Fibroblast of lung (primary cell): ENCODE measurements at regions not wholly inside any gene's neighbourhood (a gene's known extent, or its start where the extent isn't known, plus 50 kb on each side); places are given as distances from the start of the nearest gene placed in this dataset.
"Not testable (repeated sequence)": the region's sequence is repeated elsewhere in the genome, so short reads cannot be mapped to it uniquely, and the experiment has no call there.

Experiments used
- DNase-seq, 2 donors: peaks; one replicate each; pipeline versions ENCODE4 v3.0.0 to v3.0.0-alpha.2; 2010; ENCODE audit warnings: low read depth in 2 of 2
- H2AFZ ChIP-seq: 2 replicates; pipeline ENCODE4 v1.5.1; 2012; ENCODE audit warnings: low read length, control low read depth, inconsistent platforms
- H3K27ac ChIP-seq: 2 replicates; pipeline ENCODE4 v1.5.1; 2011; ENCODE audit warnings: low read length, control low read depth; ENCODE audit not compliant: insufficient read depth
- H3K27me3 ChIP-seq: 2 replicates; pipeline ENCODE4 v1.5.1; 2011; ENCODE audit warnings: mild to moderate bottlenecking, low read length; ENCODE audit not compliant: control insufficient read depth, insufficient read depth
- H3K36me3 ChIP-seq: 2 replicates; pipeline ENCODE4 v1.5.1; 2011; ENCODE audit warnings: low read length; ENCODE audit not compliant: control insufficient read depth, insufficient read depth
- H3K4me1 ChIP-seq: 2 replicates; pipeline ENCODE4 v1.5.1; 2011; ENCODE audit warnings: low read length; ENCODE audit not compliant: control insufficient read depth, insufficient read depth; ENCODE audit errors: extremely low read depth
- H3K4me2 ChIP-seq: 2 replicates; pipeline ENCODE4 v1.5.1; 2011; ENCODE audit warnings: low read length, control low read depth; ENCODE audit not compliant: insufficient read depth; ENCODE audit errors: extremely low read depth
- H3K4me3 ChIP-seq, 4 experiments: fragments of 200-600 bp in 1 of 4; sonication (generic) in 1 of 4; replicated peaks in 1 of 4; 2 replicates each; pipeline ENCODE4 v1.5.1; 2011 to 2016; ENCODE audit warnings: low read length in 4 of 4, low read depth in 3 of 4, mild to moderate bottlenecking in 3 of 4, control low read depth in 2 of 4, inconsistent platforms in 1 of 4, mixed read lengths in 1 of 4; ENCODE audit not compliant: insufficient read depth in 1 of 4; ENCODE audit errors: control extremely low read depth in 1 of 4
- H3K79me2 ChIP-seq: 2 replicates; pipeline ENCODE4 v1.5.1; 2012; ENCODE audit warnings: mild to moderate bottlenecking, low read length, inconsistent platforms; ENCODE audit not compliant: control insufficient read depth, insufficient read depth
- H3K9ac ChIP-seq: 2 replicates; pipeline ENCODE4 v1.5.1; 2011; ENCODE audit warnings: mild to moderate bottlenecking, low read length, control low read depth; ENCODE audit not compliant: insufficient read depth
- H3K9me3 ChIP-seq: 2 replicates; pipeline ENCODE4 v1.5.1; 2012; ENCODE audit warnings: low read depth, low read length; ENCODE audit not compliant: control insufficient read depth, insufficient read depth
- H4K20me1 ChIP-seq: 2 replicates; pipeline ENCODE4 v1.5.1; 2011; ENCODE audit warnings: low read length; ENCODE audit not compliant: control insufficient read depth, insufficient read depth; ENCODE audit errors: extremely low read depth
- CTCF ChIP-seq, 2 donors: IDR thresholded peaks in 1 of 2; conservative IDR thresholded peaks in 1 of 2; 1 replicate in 1 of 2; 2 replicates in 1 of 2; pipeline ENCODE4 v1.5.1; 2011 to 2012; ENCODE audit warnings: low read length in 2 of 2, control low read depth in 1 of 2, inconsistent platforms in 1 of 2, low read depth in 1 of 2, mild to moderate bottlenecking in 1 of 2
- EZH2 ChIP-seq: IDR thresholded peaks from 2 replicates; pipeline ENCODE4 v1.5.1; 2012; ENCODE audit warnings: low read length, control low read depth, mild to moderate bottlenecking; ENCODE audit errors: missing control alignments

GRCh38 chr20:29409160-29409689 is 1848.2 kb upstream of the DEFB115 start:
- not testable (repeated sequence) for H4K20me1 ChIP-seq, H3K79me2 ChIP-seq, H3K9me3 ChIP-seq, H3K9ac ChIP-seq, H3K27ac ChIP-seq, H3K4me2 ChIP-seq, H3K4me1 ChIP-seq, H3K36me3 ChIP-seq, H3K4me3 ChIP-seq, H3K27me3 ChIP-seq, H2AFZ ChIP-seq, DNase-seq

- Histone ChIP-seq H3K9me3 (no peaks in the 10 kb centered on the region), H3K4me2 (no peak overlapping the region), H4K20me1 (no peaks in the 10 kb centered on the region), H3K4me3 (no peak overlapping the region), H3K4me1 (no peaks in the 10 kb centered on the region), H2AFZ (no peak overlapping the region), H3K36me3 (no peaks in the 10 kb centered on the region), H3K27ac (no peak overlapping the region), H3K9ac (no peak overlapping the region), H3K27me3 (no peaks in the 10 kb centered on the region), H3K79me2 (no peaks in the 10 kb centered on the region)
- no peak for DNase-seq
- no peak for TF ChIP-seq CTCF (conservative IDR thresholded peaks at IDR 0.05 in 1 of 2, IDR thresholded peaks at IDR 0.05 in 1 of 2; ENCODE audit: low read depth in 1 of 2, low read length in 2 of 2)
- no peak for TF ChIP-seq EZH2
These were observed 1847.3 kb upstream of the DEFB115 start for GRCh38 chr20:29409833-29410805.

GRCh38 chr20:29410806-29411457 is 1846.5 kb upstream of the DEFB115 start:
- H3K79me2 ChIP-seq = no peaks in the 10 kb centered on the region
- H3K36me3 ChIP-seq = no peaks in the 10 kb centered on the region
- H3K4me3 ChIP-seq = no peak overlapping the region
- H3K27me3 ChIP-seq = no peaks in the 10 kb centered on the region
- no peak overlapping the region for H3K4me2 ChIP-seq
- H4K20me1 ChIP-seq = no peaks in the 10 kb centered on the region
- no peak overlapping the region for H2AFZ ChIP-seq
- no peak for DNase-seq
- no peak overlapping the region for H3K9ac ChIP-seq
- TF ChIP-seq EZH2 = no peak
- TF ChIP-seq CTCF (conservative IDR thresholded peaks at IDR 0.05 in 1 of 2, IDR thresholded peaks at IDR 0.05 in 1 of 2; ENCODE audit: low read depth in 1 of 2, low read length in 2 of 2) = no peak
- no peaks in the 10 kb centered on the region for H3K9me3 ChIP-seq
- no peak overlapping the region for H3K27ac ChIP-seq
- H3K4me1 ChIP-seq = no peaks in the 10 kb centered on the region

- not testable (repeated sequence) for H3K4me2 ChIP-seq, H2AFZ ChIP-seq, H3K79me2 ChIP-seq, DNase-seq, H4K20me1 ChIP-seq, H3K4me1 ChIP-seq, H3K36me3 ChIP-seq, H3K27ac ChIP-seq, H3K27me3 ChIP-seq, H3K4me3 ChIP-seq, H3K9me3 ChIP-seq, H3K9ac ChIP-seq
These were observed 1846.0 kb upstream of the DEFB115 start for GRCh38 chr20:29411458-29411820.
